ENCODE measurements at regions not wholly inside any gene's neighbourhood (a gene's known extent, or its start where the extent isn't known, plus 50 kb on each side); places are given as distances from the start of the nearest gene placed in this dataset.

DNA sequence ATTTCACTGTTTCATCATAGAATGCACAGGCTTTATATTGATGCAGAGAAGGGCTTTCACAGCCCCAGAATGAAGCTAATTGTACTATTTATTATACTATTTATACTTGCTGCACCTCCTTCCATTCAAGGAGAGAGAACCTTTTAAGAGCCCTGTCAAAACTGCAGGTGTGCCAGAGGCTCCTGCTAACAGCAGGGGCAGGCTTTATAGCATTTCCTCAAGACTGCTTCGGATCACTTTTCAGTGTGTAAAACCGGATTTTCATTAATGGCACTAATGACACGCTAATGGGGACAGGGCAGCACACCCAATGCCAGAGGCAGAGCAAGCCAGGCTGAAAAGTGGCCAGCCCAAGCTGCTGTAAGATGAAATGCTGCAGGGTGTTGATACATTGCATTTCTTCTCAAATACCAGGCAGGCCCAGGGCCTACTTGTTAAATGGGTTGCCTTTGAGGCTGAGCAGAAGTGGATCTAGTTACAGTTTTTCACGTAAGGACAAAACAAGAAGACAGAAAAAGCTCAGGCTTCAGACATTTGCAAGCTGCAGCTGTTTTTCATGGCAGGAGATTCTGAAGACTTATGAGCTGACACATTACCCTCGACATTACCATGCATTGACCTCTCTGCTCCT is 487.7 kb upstream of the BTBD3 start:
- Histone ChIP-seq H3K36me3 (ENCODE audit: control insufficient read depth in 1 of 2, insufficient read depth in 2 of 2, low read length in 2 of 2) (no peaks in the 10 kb centered on the region), H3K4me1 (ENCODE audit: control insufficient read depth in 1 of 2, insufficient read depth in 2 of 2, low read length in 2 of 2) (peaks cover 0 to 5% of the 10 kb centered on the region in 2 experiments; a peak in 1 of 4 replicates), H3K4me3 (replicated peaks in 1 of 2; ENCODE audit: low read depth in 1 of 2, low read length in 2 of 2) (no peak overlapping the region), H3K79me2 (ENCODE audit: insufficient read depth, low read length) (no peaks in the 10 kb centered on the region), H3K9me2 (ENCODE audit: insufficient read depth) (peaks cover 4% of the 10 kb centered on the region; the same call in 1 of the 2 replicates), H3K9me3 (ENCODE audit: control insufficient read depth in 1 of 2, insufficient read depth in 1 of 2, low read depth in 1 of 2, low read length in 2 of 2) (no peaks in the 10 kb centered on the region), H3K9ac (ENCODE audit: low read length) (no peak overlapping the region), H3K4me2 (ENCODE audit: low read length) (no peak overlapping the region), H2AFZ (ENCODE audit: low read depth, low read length, poor library complexity, severe bottlenecking) (no peak overlapping the region), H4K20me1 (ENCODE audit: insufficient read depth) (no peaks in the 10 kb centered on the region), H3K27ac (ENCODE audit: low read depth, low read length) (no peak overlapping the region), H3K27me3 (ENCODE audit: insufficient read depth, low read length) (no peaks in the 10 kb centered on the region)
- no peak for ATAC-seq
- TF ChIP-seq CBX3 (IDR thresholded peaks at IDR 0.05; ENCODE audit: low read depth) (no peak), RAD21 (IDR thresholded peaks at IDR 0.05; ENCODE audit: low read depth) (no peak), CEBPB (IDR thresholded peaks at IDR 0.05; ENCODE audit: low read depth) (no peak), SP1 (IDR thresholded peaks at IDR 0.05; ENCODE audit: low read depth) (no peak), YY1 (IDR thresholded peaks at IDR 0.05; ENCODE audit: extremely low read depth, insufficient replicate concordance, low read depth, low read length) (no peak), ELF1 (IDR thresholded peaks at IDR 0.05; ENCODE audit: borderline replicate concordance, low read depth) (no peak), FOSL1 (IDR thresholded peaks at IDR 0.05; ENCODE audit: low read depth) (no peak), SIN3A (IDR thresholded peaks at IDR 0.05; ENCODE audit: low read depth) (no peak), ZNF274 (IDR thresholded peaks at IDR 0.05; ENCODE audit: low read depth, low read length) (no peak), POLR2AphosphoS5 (IDR thresholded peaks at IDR 0.05; ENCODE audit: low read depth, low read length) (no peak), EGR1 (IDR thresholded peaks at IDR 0.05; ENCODE audit: low read depth) (no peak), ATF3 (IDR thresholded peaks at IDR 0.05) (no peak), CTCF (IDR thresholded peaks at IDR 0.05 in 2 of 3, conservative IDR thresholded peaks at IDR 0.05 in 1 of 3; ENCODE audit: borderline replicate concordance in 1 of 3, insufficient read depth in 1 of 3, low read depth in 2 of 3, low read length in 2 of 3) (no peak), EZH2 (IDR thresholded peaks at IDR 0.05) (no peak), EZH2phosphoT487 (IDR thresholded peaks at IDR 0.05; ENCODE audit: borderline replicate concordance) (no peak), ZFX (IDR thresholded peaks at IDR 0.05) (no peak), SRF (IDR thresholded peaks at IDR 0.05; ENCODE audit: low read depth) (no peak), JUND (IDR thresholded peaks at IDR 0.05) (no peak)
- TF ChIP-seq, protein P1, sequence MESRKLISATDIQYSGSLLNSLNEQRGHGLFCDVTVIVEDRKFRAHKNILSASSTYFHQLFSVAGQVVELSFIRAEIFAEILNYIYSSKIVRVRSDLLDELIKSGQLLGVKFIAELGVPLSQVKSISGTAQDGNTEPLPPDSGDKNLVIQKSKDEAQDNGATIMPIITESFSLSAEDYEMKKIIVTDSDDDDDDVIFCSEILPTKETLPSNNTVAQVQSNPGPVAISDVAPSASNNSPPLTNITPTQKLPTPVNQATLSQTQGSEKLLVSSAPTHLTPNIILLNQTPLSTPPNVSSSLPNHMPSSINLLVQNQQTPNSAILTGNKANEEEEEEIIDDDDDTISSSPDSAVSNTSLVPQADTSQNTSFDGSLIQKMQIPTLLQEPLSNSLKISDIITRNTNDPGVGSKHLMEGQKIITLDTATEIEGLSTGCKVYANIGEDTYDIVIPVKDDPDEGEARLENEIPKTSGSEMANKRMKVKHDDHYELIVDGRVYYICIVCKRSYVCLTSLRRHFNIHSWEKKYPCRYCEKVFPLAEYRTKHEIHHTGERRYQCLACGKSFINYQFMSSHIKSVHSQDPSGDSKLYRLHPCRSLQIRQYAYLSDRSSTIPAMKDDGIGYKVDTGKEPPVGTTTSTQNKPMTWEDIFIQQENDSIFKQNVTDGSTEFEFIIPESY (IDR thresholded peaks at IDR 0.05; ENCODE audit: extremely low read depth, insufficient replicate concordance, low read length) = no peak
- TF ChIP-seq, protein P2, sequence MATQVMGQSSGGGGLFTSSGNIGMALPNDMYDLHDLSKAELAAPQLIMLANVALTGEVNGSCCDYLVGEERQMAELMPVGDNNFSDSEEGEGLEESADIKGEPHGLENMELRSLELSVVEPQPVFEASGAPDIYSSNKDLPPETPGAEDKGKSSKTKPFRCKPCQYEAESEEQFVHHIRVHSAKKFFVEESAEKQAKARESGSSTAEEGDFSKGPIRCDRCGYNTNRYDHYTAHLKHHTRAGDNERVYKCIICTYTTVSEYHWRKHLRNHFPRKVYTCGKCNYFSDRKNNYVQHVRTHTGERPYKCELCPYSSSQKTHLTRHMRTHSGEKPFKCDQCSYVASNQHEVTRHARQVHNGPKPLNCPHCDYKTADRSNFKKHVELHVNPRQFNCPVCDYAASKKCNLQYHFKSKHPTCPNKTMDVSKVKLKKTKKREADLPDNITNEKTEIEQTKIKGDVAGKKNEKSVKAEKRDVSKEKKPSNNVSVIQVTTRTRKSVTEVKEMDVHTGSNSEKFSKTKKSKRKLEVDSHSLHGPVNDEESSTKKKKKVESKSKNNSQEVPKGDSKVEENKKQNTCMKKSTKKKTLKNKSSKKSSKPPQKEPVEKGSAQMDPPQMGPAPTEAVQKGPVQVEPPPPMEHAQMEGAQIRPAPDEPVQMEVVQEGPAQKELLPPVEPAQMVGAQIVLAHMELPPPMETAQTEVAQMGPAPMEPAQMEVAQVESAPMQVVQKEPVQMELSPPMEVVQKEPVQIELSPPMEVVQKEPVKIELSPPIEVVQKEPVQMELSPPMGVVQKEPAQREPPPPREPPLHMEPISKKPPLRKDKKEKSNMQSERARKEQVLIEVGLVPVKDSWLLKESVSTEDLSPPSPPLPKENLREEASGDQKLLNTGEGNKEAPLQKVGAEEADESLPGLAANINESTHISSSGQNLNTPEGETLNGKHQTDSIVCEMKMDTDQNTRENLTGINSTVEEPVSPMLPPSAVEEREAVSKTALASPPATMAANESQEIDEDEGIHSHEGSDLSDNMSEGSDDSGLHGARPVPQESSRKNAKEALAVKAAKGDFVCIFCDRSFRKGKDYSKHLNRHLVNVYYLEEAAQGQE (IDR thresholded peaks at IDR 0.05; ENCODE audit: low read depth) = no peak
- ChIA-PET CTCF (no interaction called here), POLR2A (no interaction called here), RAD21 (ENCODE audit: low non-redundant PET in 1 of 2, low total read pairs in 2 of 2, uncharacterized antibody in 2 of 2, unreplicated experiment in 2 of 2) (no interaction called here)
- intact Hi-C loops (cut with micrococcal nuclease) = no loop called here
- no peak for DNase-seq (ENCODE audit: low read depth, low spot score)
- BruUV-seq (replicated peaks) = no TSS peak
